SK-N-SH (cell line): ENCODE measurements at regions not wholly inside any gene's neighbourhood (a gene's known extent, or its start where the extent isn't known, plus 50 kb on each side); places are given as distances from the start of the nearest gene placed in this dataset.

Experiments
- CTCF ChIA-PET: fragments of 300-600, 350-600 bp; formaldehyde crosslinking; extraction: SDS; loops from one replicate; lab custom pipeline; 2021; lab: Yijun Ruan, JAX
- POLR2A ChIA-PET: fragments of 350-600 bp; sonication (Branson Sonifier 250); formaldehyde crosslinking; extraction: SDS; loops from one replicate; lab custom pipeline; 2020; ENCODE audit warnings: antibody characterized with exemption, inconsistent platforms; lab: Yijun Ruan, JAX
- DNase-seq: peaks from one replicate; pipeline ENCODE4 v3.0.0; 2012
- H2AFZ ChIP-seq: fragments of 200-600 bp; sonication (generic); 2 replicates; pipeline ENCODE4 v1.8.1; 2016; ENCODE audit warnings: antibody characterized with exemption, mild to moderate bottlenecking, low read depth
- H3F3A ChIP-seq: fragments of 200-600 bp; sonication (generic); replicated peaks from 2 replicates; pipeline ENCODE3; 2016; ENCODE audit warnings: antibody characterized with exemption, mild to moderate bottlenecking; ENCODE audit not compliant: insufficient read depth
- H3K27ac ChIP-seq, 2 experiments: fragments of 200-500 bp in 1 of 2; fragments of 200-600 bp in 1 of 2; sonication (Bioruptor generic) in 1 of 2; sonication (generic), shearing (Covaris generic) in 1 of 2; 2 replicates each; pipeline versions ENCODE4 v1.5.1 to v1.6.1; 2014 to 2016; ENCODE audit warnings: low read depth in 2 of 2, inconsistent platforms in 1 of 2, low read length in 1 of 2, mild to moderate bottlenecking in 1 of 2, mixed read lengths in 1 of 2
- H3K27me3 ChIP-seq: fragments of 200-600 bp; sonication (generic), shearing (Covaris generic); 2 replicates; pipeline ENCODE4 v1.6.1; 2016; ENCODE audit warnings: mixed run types; ENCODE audit not compliant: insufficient read depth
- H3K36me3 ChIP-seq, 2 experiments: fragments of 200-500 bp in 1 of 2; fragments of 200-600 bp in 1 of 2; sonication (Bioruptor generic) in 1 of 2; sonication (generic) in 1 of 2; replicated peaks in 1 of 2; 2 replicates each; pipeline versions ENCODE3 to v1.5.1; 2014 to 2016; ENCODE audit warnings: low read length in 1 of 2, mild to moderate bottlenecking in 1 of 2; ENCODE audit not compliant: insufficient read depth in 2 of 2, control insufficient read depth in 1 of 2
- H3K4me1 ChIP-seq, 2 experiments: fragments of 200-500 bp in 1 of 2; fragments of 200-600 bp in 1 of 2; sonication (Bioruptor generic) in 1 of 2; sonication (generic), shearing (Covaris generic) in 1 of 2; 2 replicates each; pipeline versions ENCODE4 v1.5.1 to v1.6.1; 2014 to 2016; ENCODE audit warnings: low read depth in 1 of 2, low read length in 1 of 2, mixed run types in 1 of 2; ENCODE audit not compliant: insufficient read depth in 2 of 2, control insufficient read depth in 1 of 2
- H3K4me2 ChIP-seq: fragments of 200-600 bp; sonication (generic), shearing (Covaris generic); 2 replicates; pipeline ENCODE4 v1.6.1; 2017; ENCODE audit warnings: mixed run types
- H3K4me3 ChIP-seq, 2 experiments: fragments of 200-500 bp in 1 of 2; fragments of 200-600 bp in 1 of 2; sonication (Bioruptor generic) in 1 of 2; sonication (generic), shearing (Covaris generic) in 1 of 2; 2 replicates each; pipeline versions ENCODE4 v1.5.1 to v1.8.1; 2014 to 2016; ENCODE audit warnings: low read depth in 2 of 2, inconsistent platforms in 1 of 2, low read length in 1 of 2, mild to moderate bottlenecking in 1 of 2, mixed read lengths in 1 of 2, moderate library complexity in 1 of 2
- H3K79me2 ChIP-seq: fragments of 200-600 bp; sonication (generic); 2 replicates; pipeline ENCODE4 v1.8.1; 2017; ENCODE audit warnings: mild to moderate bottlenecking; ENCODE audit not compliant: insufficient read depth
- H3K9ac ChIP-seq: fragments of 200-600 bp; sonication (generic); 2 replicates; pipeline ENCODE4 v1.6.1; 2017; ENCODE audit warnings: mixed run types
- H3K9me2 ChIP-seq: fragments of 200-600 bp; sonication (generic); 2 replicates; pipeline ENCODE4 v1.6.1; 2017; ENCODE audit warnings: mixed run types
- H3K9me3 ChIP-seq: fragments of 200-600 bp; sonication (generic); 2 replicates; pipeline ENCODE4 v1.6.1; 2017; ENCODE audit warnings: mixed run types, mild to moderate bottlenecking, moderate library complexity
- H4K20me1 ChIP-seq: fragments of 200-600 bp; sonication (generic); 2 replicates; pipeline ENCODE4 v1.6.1; 2017; ENCODE audit warnings: mild to moderate bottlenecking, mixed run types; ENCODE audit not compliant: insufficient read depth
- CHD2 ChIP-seq: fragments of 150-350 bp; IDR thresholded peaks from 2 replicates; pipeline ENCODE4 v1.6.1; 2018; ENCODE audit warnings: low read length; ENCODE audit not compliant: partially characterized antibody
- EP300 ChIP-seq, 2 experiments: IDR thresholded peaks; 2 replicates each; pipeline versions ENCODE4 v1.4.0 to v1.6.1; 2012; ENCODE audit warnings: borderline replicate concordance in 1 of 2, low read depth in 1 of 2, low read length in 1 of 2
- FOSL2 ChIP-seq: IDR thresholded peaks from 2 replicates; pipeline ENCODE4 v1.4.0; 2012; ENCODE audit warnings: low read depth, mild to moderate bottlenecking, moderate library complexity, borderline replicate concordance
- FOXM1 ChIP-seq: IDR thresholded peaks from 2 replicates; pipeline ENCODE4 v1.4.0; 2012; ENCODE audit warnings: low read depth, mild to moderate bottlenecking
- GABPA ChIP-seq: IDR thresholded peaks from 2 replicates; pipeline ENCODE4 v1.4.0; 2012; ENCODE audit warnings: low read depth, mild to moderate bottlenecking
- GATA2 ChIP-seq: sonication (generic); formaldehyde crosslinking; IDR thresholded peaks from 2 replicates; pipeline ENCODE4 v1.5.0; 2020; ENCODE audit warnings: mild to moderate bottlenecking, missing genetic modification reagents
- MEF2A ChIP-seq: IDR thresholded peaks from 2 replicates; pipeline ENCODE4 v1.4.0; 2012; ENCODE audit warnings: low read depth, borderline replicate concordance
- NRF1 ChIP-seq: IDR thresholded peaks from 2 replicates; pipeline ENCODE4 v1.6.1; 2012; ENCODE audit warnings: low read depth, mild to moderate bottlenecking, low read length
- PBX3 ChIP-seq: IDR thresholded peaks from 2 replicates; pipeline ENCODE4; 2012
- RAD21 ChIP-seq: IDR thresholded peaks from 2 replicates; pipeline ENCODE4 v1.6.1; 2012; ENCODE audit warnings: mild to moderate bottlenecking, low read length
- RCOR1 ChIP-seq: fragments of 150-350 bp; IDR thresholded peaks from 2 replicates; pipeline ENCODE4 v1.6.1; 2017; ENCODE audit warnings: antibody characterized with exemption, low read length
- RFX5 ChIP-seq: IDR thresholded peaks from 2 replicates; pipeline ENCODE4 v1.6.1; 2012; ENCODE audit warnings: mild to moderate bottlenecking, improper control_type of control experiment, low read length
- SIN3A ChIP-seq: IDR thresholded peaks from 2 replicates; pipeline ENCODE4 v1.6.1; 2012; ENCODE audit warnings: low read depth, mild to moderate bottlenecking, low read length, moderate library complexity, borderline replicate concordance
- SMC3 ChIP-seq: IDR thresholded peaks from 2 replicates; pipeline ENCODE4 v1.6.1; 2012; ENCODE audit warnings: low read depth, low read length, improper control_type of control experiment
- USF2 ChIP-seq: fragments of 150-350 bp; IDR thresholded peaks from 2 replicates; pipeline ENCODE4 v1.6.1; 2017; ENCODE audit warnings: antibody characterized with exemption, low read length, low read depth, borderline replicate concordance
- YY1 ChIP-seq: IDR thresholded peaks from 2 replicates; pipeline ENCODE4 v1.4.0; 2012; ENCODE audit warnings: low read depth, mild to moderate bottlenecking
- ZBTB33 ChIP-seq: IDR thresholded peaks from 2 replicates; pipeline ENCODE4 v1.4.0; 2012; ENCODE audit warnings: low read depth, borderline replicate concordance
- WGBS: methylation state at CpG from one replicate; pipeline ENCODE4 v1.1.6; 2017; ENCODE audit warnings: low lambda C conversion rate; 5-methylcytosine and 5-hydroxymethylcytosine counted together

- Histone ChIP-seq H3K27me3 (no peaks in the 10 kb centered on the region), H3K79me2 (no peaks in the 10 kb centered on the region), H2AFZ (no peak overlapping the region), H3K9me3 (no peaks in the 10 kb centered on the region), H3K27ac (no peak overlapping the region), H3K4me2 (no peak overlapping the region), H3K9ac (no peak overlapping the region), H3K36me3 (no peaks in the 10 kb centered on the region), H3K4me1 (no peaks in the 10 kb centered on the region), H4K20me1 (no peaks in the 10 kb centered on the region), H3K9me2 (no peaks in the 10 kb centered on the region), H3K4me3 (no peak overlapping the region), H3F3A (no peaks in the 10 kb centered on the region)
- DNase-seq: no peak
- POLR2A ChIA-PET: no interaction called here
- WGBS: 5% methylated on average over 3 of the region's 3 CpGs
- CTCF ChIA-PET: no interaction called here
- TF ChIP-seq USF2: no peak
These were observed 589.9 kb upstream of the LRRTM1 start for GRCh38 chr2:80894486-80894885.

GRCh38 chr2:80893711-80894110 is 589.2 kb upstream of the LRRTM1 start:
- WGBS: 4% methylated on average over 2 of the region's 2 CpGs
- H4K20me1 ChIP-seq: no peaks in the 10 kb centered on the region
- H3F3A ChIP-seq: no peaks in the 10 kb centered on the region
- no peaks in the 10 kb centered on the region for H3K9me2 ChIP-seq
- H3K9ac ChIP-seq: no peak overlapping the region
- H3K9me3 ChIP-seq: no peaks in the 10 kb centered on the region
- H3K79me2 ChIP-seq: no peaks in the 10 kb centered on the region
- DNase-seq: no peak
- no peak overlapping the region for H3K4me3 ChIP-seq
- no peaks in the 10 kb centered on the region for H3K27me3 ChIP-seq
- no peaks in the 10 kb centered on the region for H3K4me1 ChIP-seq
- no peaks in the 10 kb centered on the region for H3K36me3 ChIP-seq
- H3K4me2 ChIP-seq: no peak overlapping the region
- no peak overlapping the region for H3K27ac ChIP-seq
- CTCF ChIA-PET: no interaction called here
- no peak overlapping the region for H2AFZ ChIP-seq
- TF ChIP-seq RCOR1 (no peak), GATA2 (CRISPR knock-in tag) (no peak), FOSL2 (no peak), YY1 (no peak), PBX3 (no peak)
- POLR2A ChIA-PET: no interaction called here

- Histone ChIP-seq H3K27ac (no peak overlapping the region), H3K27me3 (no peaks in the 10 kb centered on the region), H3K36me3 (no peaks in the 10 kb centered on the region), H3K9me3 (no peaks in the 10 kb centered on the region), H3K9ac (no peak overlapping the region), H3K4me3 (no peak overlapping the region), H4K20me1 (no peaks in the 10 kb centered on the region), H3K4me1 (no peaks in the 10 kb centered on the region), H3K4me2 (no peak overlapping the region), H3F3A (no peaks in the 10 kb centered on the region), H3K9me2 (no peaks in the 10 kb centered on the region), H3K79me2 (no peaks in the 10 kb centered on the region), H2AFZ (no peak overlapping the region)
- ChIA-PET CTCF (interaction anchor here (1.1 kb wide), 1 partner anchor 41 kb away, joined by 3 read pairs; no protein-coding TSS in a partner anchor), POLR2A (no interaction called here)
- 0% methylated on average over 2 of the region's 2 CpGs for WGBS
- no peak for DNase-seq
- no peak for TF ChIP-seq SMC3
- no peak for TF ChIP-seq GABPA
- TF ChIP-seq RAD21: no peak
- TF ChIP-seq RCOR1: no peak
- TF ChIP-seq YY1: no peak
- TF ChIP-seq NRF1: no peak
- no peak for TF ChIP-seq GATA2 (CRISPR knock-in tag)
- no peak for TF ChIP-seq SIN3A
- no peak for TF ChIP-seq EP300 (IDR thresholded peaks at IDR 0.05; ENCODE audit: borderline replicate concordance in 1 of 2, low read depth in 1 of 2, low read length in 1 of 2)
- no peak for TF ChIP-seq PBX3
- no peak for TF ChIP-seq CHD2
- no peak for TF ChIP-seq MEF2A
- TF ChIP-seq FOXM1: no peak
- no peak for TF ChIP-seq ZBTB33
- no peak for TF ChIP-seq RFX5
These were observed 584.5 kb upstream of the LRRTM1 start for GRCh38 chr2:80889009-80889408.
